K562 (cell line): ENCODE measurements at regions not wholly inside any gene's neighbourhood (a gene's known extent, or its start where the extent isn't known, plus 50 kb on each side); places are given as distances from the start of the nearest gene placed in this dataset.

Source experiments
- CBX2 ChIP-seq: fragments of 200-600 bp; sonication (generic); IDR thresholded peaks from one replicate; pipeline ENCODE4 v1.6.1; 2012; ENCODE audit warnings: mild to moderate bottlenecking, low read length, inconsistent platforms; ENCODE audit not compliant: insufficient read depth, poor library complexity, severe bottlenecking
- CTCF ChIP-seq, 3 experiments: IDR thresholded peaks in 2 of 3; conservative IDR thresholded peaks in 1 of 3; 2 replicates each; pipeline ENCODE4 v1.5.1; 2011 to 2012; ENCODE audit warnings: low read length in 3 of 3, mild to moderate bottlenecking in 3 of 3, control low read depth in 2 of 3, improper control_type of control experiment in 1 of 3, inconsistent platforms in 1 of 3, low read depth in 1 of 3, mixed read lengths in 1 of 3, moderate library complexity in 1 of 3; ENCODE audit not compliant: insufficient read depth in 2 of 3
- DIDO1 ChIP-seq: fragments of 450-650 bp; IDR thresholded peaks from 2 replicates; pipeline ENCODE4 v1.6.1; 2016; ENCODE audit warnings: low read depth, missing biosample characterization, missing genetic modification characterization
- JUND ChIP-seq, 2 experiments: IDR thresholded peaks; 2 replicates in 1 of 2; 3 replicates in 1 of 2; pipeline ENCODE4 v1.6.1; 2011; ENCODE audit warnings: borderline replicate concordance in 2 of 2, low read depth in 2 of 2, low read length in 2 of 2, improper control_type of control experiment in 1 of 2, missing biosample characterization in 1 of 2, missing genetic modification characterization in 1 of 2, missing genetic modification reagents in 1 of 2
- KDM1A ChIP-seq, 2 experiments: fragments of 450-650 bp; IDR thresholded peaks; 2 replicates each; pipeline ENCODE4 v1.6.1; 2016; ENCODE audit warnings: mild to moderate bottlenecking in 2 of 2
- MED1 ChIP-seq: sonication (generic); formaldehyde crosslinking; IDR thresholded peaks from 2 replicates; pipeline ENCODE4 v1.8.1; 2023; ENCODE audit warnings: missing genetic modification reagents, borderline replicate concordance
- PBX2 ChIP-seq, 2 experiments: IDR thresholded peaks in 1 of 2; conservative IDR thresholded peaks in 1 of 2; 2 replicates each; pipeline ENCODE4 v1.6.1; 2016; ENCODE audit warnings: low read depth in 2 of 2, mild to moderate bottlenecking in 1 of 2, missing compliant biosample characterization in 1 of 2, missing genetic modification characterization in 1 of 2, moderate library complexity in 1 of 2
- REST ChIP-seq, 2 experiments: fragments of 450-650 bp; formaldehyde crosslinking in 1 of 2; IDR thresholded peaks; 2 replicates each; pipeline versions ENCODE4 v1.4.0 to v1.6.1; 2014 to 2020; ENCODE audit warnings: mild to moderate bottlenecking in 2 of 2, borderline replicate concordance in 1 of 2, low read depth in 1 of 2
- SAFB2 ChIP-seq: fragments of 200-400 bp; formaldehyde crosslinking; IDR thresholded peaks from 2 replicates; pipeline ENCODE4 v1.6.1; 2018; ENCODE audit warnings: borderline replicate concordance, low read length, low read depth, moderate library complexity; ENCODE audit not compliant: severe bottlenecking
- USF2 ChIP-seq: sonication (generic); formaldehyde crosslinking; IDR thresholded peaks from 2 replicates; pipeline ENCODE4 v1.5.0; 2020; ENCODE audit warnings: missing genetic modification reagents

- TF ChIP-seq REST (IDR thresholded peaks at IDR 0.05; ENCODE audit: borderline replicate concordance) (no peak), REST (CRISPR knock-in tag; IDR thresholded peaks at IDR 0.05; ENCODE audit: low read depth) (no peak), MED1 (CRISPR knock-in tag) (no peak), PBX2 (CRISPR knock-in tag; IDR thresholded peaks at IDR 0.05; ENCODE audit: low read depth) (no peak), PBX2 (tag; conservative IDR thresholded peaks at IDR 0.05; ENCODE audit: low read depth) (no peak), DIDO1 (tag) (no peak), CTCF (IDR thresholded peaks at IDR 0.05 in 2 of 3, conservative IDR thresholded peaks at IDR 0.05 in 1 of 3; ENCODE audit: insufficient read depth in 2 of 3, low read depth in 1 of 3, low read length in 3 of 3) (no peak), USF2 (no peak), SAFB2 (no peak), KDM1A (IDR thresholded peaks at IDR 0.05) (no peak), CBX2 (no peak), JUND (IDR thresholded peaks at IDR 0.05; ENCODE audit: borderline replicate concordance, low read depth, low read length) (no peak), JUND (tag; IDR thresholded peaks at IDR 0.05; ENCODE audit: borderline replicate concordance, low read depth, low read length) (no peak)
Measured at GRCh38 chr2:208686665-208687064, 280.1 kb downstream of the PTH2R start.
